Activated CD4-positive, alpha-beta T cell treated with anti-CD3 and anti-CD28 coated beads, Interleukin-10, Interleukin-2, amounts not matched to agents 100 ng/mL and 50 ng/mL, durations not matched to agents 16 hours and 8 hours (primary cell): ENCODE measurements at regions not wholly inside any gene's neighbourhood (a gene's known extent, or its start where the extent isn't known, plus 50 kb on each side); places are given as distances from the start of the nearest gene placed in this dataset.
"Not testable (repeated sequence)": the region's sequence is repeated elsewhere in the genome, so short reads cannot be mapped to it uniquely, and the experiment has no call there.

ENCODE experiments used
- DNase-seq: peaks from one replicate; pipeline ENCODE4 v3.0.0-alpha.2; 2020

GRCh38 chr5:90051756-90052155 is 357.8 kb downstream of the CETN3 start:
- no peak for DNase-seq

DNA sequence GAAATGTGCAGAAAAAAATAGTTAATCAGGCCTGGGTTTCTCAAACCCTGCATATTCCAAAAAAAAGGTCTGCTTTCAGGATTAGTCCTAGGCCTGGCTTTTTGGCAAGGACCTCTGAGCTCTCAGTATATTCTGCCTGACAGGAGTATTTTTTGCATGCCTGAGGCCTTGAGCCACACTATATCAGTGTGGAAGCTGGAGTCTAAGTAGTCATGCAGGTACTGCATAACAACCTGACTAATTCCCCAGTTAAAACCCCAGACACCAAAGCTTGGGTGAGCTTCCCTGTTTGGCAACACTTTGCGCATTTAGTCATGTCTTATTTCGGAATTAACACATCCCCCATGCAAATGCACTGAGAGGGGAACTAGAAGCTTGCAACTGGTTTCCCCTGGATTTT is 359.5 kb downstream of the CETN3 start:
- DNase-seq = no peak

DNA sequence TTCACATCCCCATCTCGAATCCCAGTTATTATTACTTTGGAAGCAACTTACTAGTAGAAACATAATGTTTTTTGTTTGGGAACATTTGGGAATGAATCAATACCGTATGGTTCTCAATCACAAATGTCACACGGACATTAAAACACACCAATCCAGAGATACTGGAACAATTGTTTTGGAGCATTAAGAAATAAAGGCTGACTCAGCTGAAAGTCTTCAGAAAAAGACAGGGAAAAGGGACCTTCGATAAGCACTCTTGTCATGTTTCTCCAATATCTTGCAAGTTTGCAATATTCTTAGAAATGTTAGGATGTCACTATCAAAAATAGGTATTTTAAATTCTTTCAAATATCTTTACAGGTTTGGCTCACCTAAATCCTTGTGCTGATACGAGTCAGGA is 362.4 kb downstream of the CETN3 start:
- no peak for DNase-seq

DNA sequence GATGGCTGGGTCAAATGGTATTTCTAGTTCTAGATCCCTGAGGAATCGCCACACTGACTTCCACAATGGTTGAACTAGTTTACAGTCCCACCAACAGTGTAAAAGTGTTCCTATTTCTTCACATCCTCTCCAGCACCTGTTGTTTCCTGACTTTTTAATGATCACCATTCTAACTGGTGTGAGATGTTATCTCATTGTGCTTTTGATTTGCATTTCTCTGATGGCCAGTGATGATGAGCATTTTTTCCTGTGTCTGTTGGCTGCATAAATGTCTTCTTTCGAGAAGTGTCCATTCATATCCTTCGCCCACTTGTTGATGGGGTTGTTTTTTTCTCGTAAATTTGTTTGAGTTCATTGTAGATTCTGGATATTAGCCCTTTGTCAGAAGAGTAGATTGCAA is 369.5 kb downstream of the CETN3 start:
- not testable (repeated sequence) for DNase-seq

- no peak for DNase-seq
Observed at GRCh38 chr5:90037646-90038045, 371.9 kb downstream of the CETN3 start.

GRCh38 chr5:90022711-90023053 is 386.9 kb downstream of the CETN3 start:
- no peak for DNase-seq

- no peak for DNase-seq
Observed at GRCh38 chr5:90022002-90022710, 387.4 kb downstream of the CETN3 start.

- no peak for DNase-seq
Observed at GRCh38 chr5:90020575-90021538, 388.7 kb downstream of the CETN3 start.

DNA sequence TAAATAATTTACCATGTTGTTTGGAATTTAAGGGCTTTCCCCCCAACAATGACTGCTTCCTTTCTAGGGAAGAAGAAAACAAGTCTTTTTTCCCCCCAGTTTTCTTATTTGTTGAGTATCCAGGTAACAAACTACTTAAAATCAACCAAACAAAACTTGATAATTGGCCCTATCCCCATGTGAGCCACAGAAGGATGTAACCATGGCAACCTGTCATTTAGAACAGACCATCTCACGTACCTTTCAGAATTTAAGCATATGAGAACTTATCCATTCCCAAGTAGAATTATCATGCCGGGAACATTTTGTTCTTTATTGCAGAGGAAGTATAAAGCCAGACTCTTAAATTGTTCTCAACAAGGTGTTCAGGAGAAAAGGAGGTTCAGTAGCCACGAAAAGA is 392.3 kb downstream of the CETN3 start:
- DNase-seq = no peak

- no peak for DNase-seq
Observed at GRCh38 chr5:90015584-90016018, 394.0 kb downstream of the CETN3 start.

GRCh38 chr5:90014420-90014819 is 395.1 kb downstream of the CETN3 start:
- no peak for DNase-seq

DNA sequence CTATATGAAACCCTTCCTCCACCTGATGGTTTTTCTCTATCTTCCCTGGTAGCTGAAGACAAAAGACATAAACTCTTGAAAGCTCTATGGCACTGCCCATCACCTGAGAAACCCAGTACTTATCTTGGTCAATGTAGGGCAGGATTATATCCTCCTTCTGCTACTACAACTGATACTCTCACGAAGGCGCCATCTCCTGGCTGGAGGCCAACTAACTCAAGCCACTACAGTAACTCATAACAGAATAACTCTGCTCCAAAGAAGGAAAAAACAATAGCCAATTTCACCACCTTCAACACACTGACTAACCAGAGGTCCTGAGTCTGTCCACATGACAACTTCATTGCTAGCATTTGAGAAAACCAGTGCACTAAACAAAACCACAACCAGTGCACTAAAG is 409.2 kb downstream of the CETN3 start:
- DNase-seq = no peak

GRCh38 chr5:89998519-89999305 is 410.8 kb downstream of the CETN3 start:
- no peak for DNase-seq

- DNase-seq = no peak
Observed at GRCh38 chr5:89996890-89997289, 412.7 kb downstream of the CETN3 start.

DNA sequence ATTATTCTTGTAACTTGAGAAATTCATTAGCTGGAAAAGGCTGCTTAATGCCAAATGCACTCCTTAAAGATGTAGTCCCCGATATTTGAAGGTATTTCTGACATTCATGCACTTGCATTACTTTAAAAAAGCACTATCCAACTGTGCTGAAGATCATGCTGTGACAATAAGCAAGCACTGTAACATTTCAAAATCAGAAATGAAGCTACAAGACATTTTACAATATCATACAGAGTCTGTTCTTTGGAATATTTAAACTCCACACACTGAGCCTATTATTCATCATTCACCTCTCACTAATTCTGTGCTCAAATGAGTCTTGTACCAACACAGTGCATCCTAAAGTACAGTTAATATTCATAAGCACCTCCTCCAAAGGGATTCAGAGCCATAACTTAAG is 413.2 kb downstream of the CETN3 start:
- DNase-seq = no peak

DNA sequence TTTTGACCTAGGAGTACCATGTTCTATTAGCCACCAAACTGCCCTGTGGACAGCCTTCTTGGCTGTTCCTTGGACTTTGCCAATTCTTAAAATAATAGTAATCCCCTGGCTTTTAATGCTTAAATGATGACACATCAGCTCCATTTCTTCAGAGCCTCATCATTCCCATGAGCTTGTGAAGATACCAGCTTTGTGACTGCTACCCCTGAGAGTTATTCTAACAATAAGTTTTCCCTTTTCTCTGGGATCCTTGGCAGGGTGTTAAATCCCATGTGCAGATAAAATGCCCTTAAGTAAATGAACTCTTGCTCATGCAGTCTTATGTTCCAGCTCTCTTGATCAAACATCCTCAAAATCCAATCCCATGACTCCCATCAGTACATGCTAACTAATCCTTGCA is 415.3 kb downstream of the CETN3 start:
- DNase-seq = no peak

- no peak for DNase-seq
Observed at GRCh38 chr5:89992201-89992600, 417.4 kb downstream of the CETN3 start.

GRCh38 chr5:89991592-89991991 is 418.0 kb downstream of the CETN3 start:
- DNase-seq = no peak

GRCh38 chr5:89989776-89990175 is 419.8 kb downstream of the CETN3 start:
- DNase-seq = no peak

DNA sequence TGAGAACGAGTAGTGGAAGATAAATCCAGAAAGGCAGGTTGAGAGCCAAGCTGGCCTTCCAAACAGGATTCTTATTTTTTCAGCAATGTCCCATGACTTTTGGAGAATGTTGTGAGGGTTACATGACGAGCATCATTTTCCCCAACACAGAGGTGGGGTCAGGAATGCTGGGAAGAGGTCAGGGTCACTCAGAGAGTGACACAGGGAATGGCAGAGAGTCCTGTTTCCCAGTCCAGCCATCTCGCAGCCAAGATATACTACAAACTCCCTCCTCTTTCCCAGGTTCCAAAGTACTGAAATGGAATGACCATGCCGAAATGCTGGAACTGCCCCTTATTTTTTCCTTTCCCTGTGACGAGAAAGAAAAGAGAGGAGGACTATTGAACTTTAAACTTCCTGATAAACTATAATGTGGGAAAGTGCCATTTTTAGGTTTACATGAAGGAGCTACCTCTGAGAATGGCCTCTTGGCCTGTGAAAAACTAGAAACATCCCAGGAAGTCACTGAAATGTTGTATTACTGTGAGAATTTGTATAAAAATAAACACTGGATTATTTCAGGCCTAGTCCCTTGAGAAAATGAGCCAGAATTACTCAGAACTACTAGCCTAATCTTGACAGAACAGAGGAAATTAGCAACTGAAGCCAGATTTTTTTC is 420.4 kb downstream of the CETN3 start:
- no peak for DNase-seq

DNA sequence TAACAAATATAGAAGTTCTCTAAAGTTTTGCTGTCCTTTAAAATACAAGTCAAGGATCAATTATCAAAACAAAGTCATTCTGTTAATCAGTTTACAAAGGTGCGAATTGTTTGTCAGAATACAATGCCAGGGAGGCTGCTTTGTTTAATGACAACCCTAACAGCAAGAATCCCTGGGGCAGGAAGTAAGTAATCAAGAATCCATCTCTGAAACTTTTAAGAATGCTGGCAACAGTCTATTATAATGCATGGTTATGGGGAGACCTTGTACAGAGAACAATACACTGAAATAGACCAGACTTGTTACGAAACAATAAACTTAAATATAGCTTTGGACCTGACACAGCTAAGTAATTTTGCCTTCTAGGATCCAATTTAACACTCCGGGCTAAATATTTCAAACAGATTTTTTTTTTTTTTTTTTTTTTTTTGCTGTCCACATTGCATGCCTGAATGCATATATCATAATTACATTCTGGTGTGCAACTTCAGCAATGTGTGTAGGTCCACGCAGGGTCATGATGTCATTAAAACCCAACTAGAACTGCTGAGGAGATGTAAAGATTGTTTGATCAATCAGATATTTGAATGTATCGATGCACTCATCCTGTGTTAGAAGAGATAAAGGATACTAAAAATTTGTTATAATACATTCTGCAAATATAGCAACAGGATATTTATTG is 421.3 kb downstream of the CETN3 start:
- DNase-seq = no peak

DNA sequence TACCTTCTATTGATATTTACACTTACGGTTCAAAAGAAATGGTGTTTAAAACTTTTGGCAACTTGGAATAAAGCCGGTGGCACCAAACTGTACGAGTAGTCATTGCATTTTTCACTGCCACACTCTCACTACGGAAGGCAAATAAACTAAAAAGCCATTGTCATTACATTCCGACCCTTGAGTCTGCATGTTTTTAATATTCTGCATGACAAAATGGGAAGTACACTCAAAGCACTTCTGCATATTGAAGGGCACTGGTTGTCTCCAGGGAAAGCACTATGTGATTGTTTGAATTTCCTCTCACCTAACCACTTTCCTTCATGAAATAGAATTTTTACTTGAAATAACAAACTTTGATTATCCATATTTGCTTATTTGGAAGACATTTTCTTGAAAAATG is 426.3 kb downstream of the CETN3 start:
- no peak for DNase-seq
